GM21717 (cell line): ENCODE measurements at regions not wholly inside any gene's neighbourhood (a gene's known extent, or its start where the extent isn't known, plus 50 kb on each side); places are given as distances from the start of the nearest gene placed in this dataset.
"Not testable (repeated sequence)": the region's sequence is repeated elsewhere in the genome, so short reads cannot be mapped to it uniquely, and the experiment has no call there.

Source experiments
- ATAC-seq: cut with Tn5 transposase; IDR thresholded peaks from one replicate; pipeline ENCODE4 v1.9.1; 2021; ENCODE audit warnings: mild to moderate bottlenecking, moderate library complexity; ENCODE audit not compliant: unreplicated experiment

DNA sequence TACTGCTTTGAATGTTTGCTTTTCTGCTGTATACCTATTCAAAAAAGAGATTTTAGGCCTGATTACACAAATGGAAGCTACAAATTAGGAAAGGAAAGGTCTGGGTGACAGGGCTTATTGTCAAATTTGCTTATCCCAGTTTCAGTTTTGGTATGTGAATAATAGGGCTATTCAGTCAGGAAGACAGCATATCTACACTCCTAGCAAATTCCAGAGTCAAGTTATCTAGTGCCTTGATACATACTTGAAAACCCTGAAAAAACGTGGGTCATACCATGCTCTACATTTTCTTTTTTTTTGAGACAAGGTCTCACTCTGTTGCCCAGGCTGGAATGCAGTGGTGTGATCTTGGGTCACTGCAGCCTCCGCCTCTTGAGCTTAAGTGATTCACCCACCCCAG is 59.2 kb upstream of the CCDC180 start:
- not testable (repeated sequence) for ATAC-seq

DNA sequence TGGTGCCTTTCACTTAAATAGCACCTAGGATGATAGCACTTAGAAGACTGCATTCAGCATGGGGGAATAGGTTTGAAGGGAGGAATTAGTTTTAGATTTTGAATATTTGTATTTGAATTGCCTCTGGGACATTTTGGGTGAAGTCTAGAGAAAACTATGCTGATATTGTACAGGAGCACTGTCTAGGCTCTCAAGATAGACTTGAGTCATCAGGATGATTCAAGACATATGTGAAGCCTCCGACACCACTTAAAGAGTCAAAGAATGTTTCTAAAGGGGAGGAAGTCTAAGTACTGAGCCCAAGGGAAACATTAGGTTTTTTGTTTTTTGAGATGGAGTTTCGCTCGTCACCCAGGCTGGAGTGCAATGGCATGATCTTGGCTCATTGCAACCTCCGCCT is 63.9 kb upstream of the CCDC180 start:
- ATAC-seq, result no peak

DNA sequence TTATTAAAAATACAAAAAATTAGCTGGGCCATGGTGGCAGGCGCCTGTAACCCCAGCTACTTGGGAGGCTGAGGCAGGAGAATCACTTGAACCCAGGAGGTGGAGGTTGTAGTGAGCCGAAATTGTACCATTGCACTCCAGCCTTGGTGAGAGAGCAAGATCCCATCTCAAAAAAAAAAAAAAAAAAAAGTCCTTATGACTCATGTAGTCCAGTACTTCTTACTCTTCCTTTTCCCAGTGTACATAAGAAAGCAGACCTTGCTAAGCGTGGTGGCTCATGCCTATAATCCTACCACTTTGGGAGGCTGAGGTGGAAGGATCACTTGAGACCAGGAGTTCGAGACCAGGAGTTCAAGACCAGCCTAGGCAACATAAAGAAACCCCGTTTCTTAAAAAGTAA is 66.0 kb upstream of the CCDC180 start:
- not testable (repeated sequence) for ATAC-seq

DNA sequence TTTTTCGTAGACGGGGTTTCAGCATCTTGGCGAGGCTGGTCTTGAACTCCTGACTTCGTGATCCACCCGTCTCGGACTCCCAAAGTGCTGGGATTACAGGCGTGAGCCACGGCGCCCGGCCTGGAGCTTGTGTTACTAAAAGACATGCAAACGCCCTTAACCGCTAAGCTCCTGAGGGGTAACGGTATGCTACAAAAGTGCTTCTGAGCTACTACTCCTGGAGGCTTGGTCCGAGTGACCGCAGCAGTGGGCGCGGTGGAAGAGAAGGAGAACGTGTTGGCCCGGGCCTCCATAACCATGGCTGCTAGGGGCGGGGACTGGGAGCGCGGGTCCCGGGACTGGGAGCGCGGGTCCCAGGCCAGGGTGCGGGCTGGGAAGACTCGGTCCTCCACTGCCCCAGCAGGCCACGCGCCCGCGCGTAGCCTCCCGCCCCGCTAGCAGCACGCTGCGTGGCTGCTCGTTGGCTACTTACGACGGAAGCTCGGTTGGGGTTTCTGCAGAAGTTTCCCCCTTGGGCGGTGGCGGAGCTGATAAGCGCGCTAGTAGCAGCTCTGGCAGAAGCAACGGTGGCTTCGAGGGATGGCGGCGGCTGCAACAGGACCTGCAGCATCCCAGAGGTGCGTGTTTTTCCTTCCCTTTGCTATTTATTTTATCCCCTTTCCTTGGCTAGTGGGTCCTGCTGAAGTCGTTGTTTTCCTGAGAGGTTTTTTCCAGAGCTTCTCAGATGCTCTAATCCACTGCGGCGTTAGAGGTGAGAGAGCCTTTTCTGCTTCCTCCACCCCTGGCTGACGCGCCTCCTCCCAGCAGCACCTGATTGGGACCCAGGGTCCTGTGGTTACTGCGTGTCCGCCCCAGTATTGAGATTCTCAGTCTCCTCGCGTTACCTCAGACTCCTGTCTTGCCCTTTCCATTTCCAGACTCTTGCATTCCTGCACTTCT is 69.2 kb upstream of the CCDC180 start:
- peak; percentile 59 for ATAC-seq

DNA sequence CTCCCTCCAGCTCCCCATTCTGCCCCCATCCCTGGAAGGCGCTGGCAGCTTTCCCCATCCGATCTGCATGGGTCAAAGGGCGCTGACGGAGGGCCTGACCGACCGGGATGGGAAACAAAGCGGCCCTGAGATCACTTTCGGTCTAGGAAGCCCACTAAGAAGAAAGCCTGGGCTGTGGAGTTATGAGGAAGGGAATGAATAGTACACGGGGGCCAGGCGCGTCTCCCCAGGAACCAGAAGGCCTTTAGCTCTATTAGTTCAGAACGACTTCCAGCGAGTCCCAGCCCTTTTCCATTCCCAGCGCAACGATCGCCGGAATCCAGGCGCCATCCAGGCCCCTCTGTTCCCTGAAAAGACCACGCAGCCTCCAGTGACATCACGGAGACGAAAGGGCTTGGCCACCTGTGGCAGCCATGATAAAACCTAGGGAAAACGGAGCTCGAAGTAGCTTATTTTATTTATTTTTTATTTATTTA is 70.1 kb upstream of the CCDC180 start:
- ATAC-seq, result no peak

DNA sequence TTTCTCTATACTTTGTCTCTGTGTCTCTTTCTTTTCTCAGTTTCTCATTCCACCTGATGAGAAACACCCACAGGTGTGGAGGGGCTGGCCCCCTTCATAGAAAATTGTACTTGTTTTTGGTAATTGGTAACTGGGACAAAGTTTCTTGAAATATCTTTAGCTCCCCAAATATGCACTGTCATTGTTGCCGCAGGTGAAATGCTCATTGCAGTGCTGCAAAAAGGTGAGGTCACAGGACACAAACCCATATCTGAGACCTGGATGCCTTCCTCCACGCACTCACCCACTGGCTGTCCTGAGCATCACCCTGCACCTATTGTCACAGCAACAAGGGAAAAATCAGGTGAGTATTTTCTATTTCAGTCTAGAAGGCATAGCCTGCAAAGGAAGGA is 74.5 kb upstream of the CCDC180 start:
- not testable (repeated sequence) for ATAC-seq

DNA sequence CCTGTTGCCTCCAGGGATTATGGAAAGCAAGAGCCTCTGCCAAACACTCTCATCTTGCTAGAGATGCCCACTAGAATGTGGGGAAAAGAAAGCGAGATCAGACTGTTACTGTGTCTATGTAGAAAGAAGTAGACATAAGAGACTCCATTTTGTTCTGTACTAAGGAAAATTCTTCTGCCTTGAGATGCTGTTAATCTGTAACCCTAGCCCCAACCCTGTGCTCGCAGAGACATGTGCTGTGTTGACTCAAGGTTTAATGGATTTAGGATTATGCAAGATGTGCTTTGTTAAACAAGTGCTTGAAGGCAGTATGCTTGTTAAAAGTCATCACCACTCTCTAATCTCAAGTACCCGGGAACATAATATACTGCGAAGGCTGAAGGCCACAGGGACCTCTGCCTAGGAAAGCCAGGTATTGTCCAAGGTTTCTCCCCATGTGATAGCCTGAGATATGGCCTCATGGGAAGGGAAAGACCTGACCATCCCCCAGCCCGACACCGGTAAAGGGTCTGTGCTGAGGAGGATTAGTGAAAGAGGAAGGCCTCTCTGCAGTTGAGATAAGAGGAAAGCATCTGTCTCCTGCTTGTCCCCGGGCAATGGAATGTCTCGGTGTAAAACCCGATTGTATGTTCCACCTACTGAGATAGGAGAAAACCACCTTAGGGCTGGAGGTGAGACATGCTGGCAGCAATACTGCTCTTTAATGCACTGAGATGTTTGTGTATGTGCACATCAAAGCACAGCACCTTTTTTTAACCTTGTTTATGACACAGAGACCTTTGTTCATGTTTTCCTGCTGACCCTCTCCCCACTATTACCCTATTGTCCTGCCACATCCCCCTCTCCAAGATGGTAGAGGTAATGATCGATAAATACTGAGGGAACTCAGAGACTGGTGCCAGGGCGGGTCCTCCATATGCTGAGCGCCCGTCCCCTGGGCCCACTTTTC is 75.1 kb upstream of the CCDC180 start:
- not testable (repeated sequence) for ATAC-seq

DNA sequence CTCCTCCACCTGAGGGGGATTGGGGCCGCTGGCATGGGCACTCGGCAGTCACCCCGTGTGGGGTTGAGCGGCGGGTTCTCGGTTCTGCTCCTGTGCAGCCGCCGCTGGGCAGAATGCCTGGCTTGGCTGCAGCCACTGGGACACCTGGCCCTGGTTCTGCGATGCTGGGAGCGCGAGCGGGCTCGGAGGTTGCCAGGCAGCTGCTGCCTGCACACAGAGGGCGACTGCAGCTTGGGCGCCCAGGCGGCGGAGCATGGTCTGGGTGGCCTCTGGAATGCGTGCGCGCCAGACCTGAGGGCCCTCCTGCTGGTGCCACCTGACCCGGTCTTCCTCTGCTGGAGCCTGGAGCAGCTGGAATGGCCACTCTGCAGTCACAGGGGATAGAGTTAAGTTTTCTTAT is 85.1 kb upstream of the CCDC180 start:
- ATAC-seq, result not testable (repeated sequence)

DNA sequence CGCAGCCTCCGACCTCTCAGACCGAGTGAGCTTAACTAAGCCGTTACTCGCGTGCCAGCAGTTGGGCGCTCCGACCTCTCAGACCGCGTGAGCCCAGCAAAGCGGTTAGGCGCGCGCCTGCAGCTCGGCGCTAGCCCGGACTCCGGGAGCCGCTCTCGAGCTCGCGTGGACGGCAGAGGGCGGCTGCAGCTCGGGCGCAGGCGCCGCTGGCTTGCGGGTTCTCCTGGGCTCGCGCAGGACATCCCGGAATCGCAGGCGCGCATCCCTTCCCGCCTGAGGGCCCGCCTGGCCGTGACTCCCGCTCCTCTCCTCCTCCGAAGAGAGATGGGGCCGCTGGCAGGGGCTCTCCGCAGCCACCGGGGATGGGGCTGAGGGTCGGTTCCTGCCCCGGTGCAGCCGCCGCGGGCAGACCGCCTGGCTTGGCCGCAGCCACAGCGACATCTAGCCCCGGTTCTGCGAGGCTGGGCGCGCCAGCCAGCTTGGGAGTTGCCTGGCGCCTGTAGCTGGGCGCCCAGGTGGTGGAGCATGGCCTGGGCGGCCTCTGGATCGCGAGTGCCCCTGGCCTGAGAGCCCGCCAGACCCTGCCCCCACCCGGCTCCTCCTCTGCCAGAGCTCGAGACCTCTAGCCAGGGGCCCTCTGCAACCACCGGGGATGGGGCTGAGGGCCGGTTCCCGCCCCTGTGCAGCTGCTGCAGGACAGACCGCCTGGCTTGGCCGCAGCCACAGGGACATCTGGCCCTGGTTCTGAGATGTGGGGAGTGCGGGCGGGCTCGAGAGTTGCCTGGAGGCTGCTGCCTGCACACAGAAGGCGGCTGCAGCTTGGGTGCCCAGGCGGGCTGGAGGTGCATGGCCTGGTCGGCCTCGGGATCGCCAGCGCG is 85.7 kb upstream of the CCDC180 start:
- not testable (repeated sequence) for ATAC-seq

DNA sequence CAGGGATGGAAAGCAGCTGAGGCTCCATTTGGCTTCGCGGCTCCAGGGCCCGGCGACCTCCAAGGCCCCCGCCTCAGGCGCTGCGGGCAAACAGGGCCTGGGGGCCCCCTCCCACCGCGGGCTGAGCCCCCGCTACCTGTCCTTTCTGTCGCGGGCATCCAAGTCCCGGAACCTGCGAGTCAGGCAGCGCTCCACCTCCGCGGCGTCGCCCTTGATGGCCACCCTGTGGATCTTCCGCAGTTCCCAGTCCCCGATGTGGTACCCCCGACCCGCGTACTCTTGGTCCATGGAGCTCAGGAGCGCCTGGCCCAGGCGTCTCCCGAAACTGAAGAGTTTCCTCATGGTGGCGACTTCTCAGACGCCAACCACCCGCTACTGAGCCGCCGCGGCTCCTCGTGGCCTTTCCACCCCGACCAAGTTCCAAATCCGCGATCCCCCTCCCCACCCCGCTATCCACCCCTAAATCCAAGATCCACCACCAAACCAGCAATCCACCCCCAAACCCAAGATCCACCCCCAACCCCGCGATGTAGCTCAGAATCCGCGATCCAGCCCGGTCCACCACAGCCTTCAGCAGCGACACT is 86.5 kb upstream of the CCDC180 start:
- no peak for ATAC-seq

DNA sequence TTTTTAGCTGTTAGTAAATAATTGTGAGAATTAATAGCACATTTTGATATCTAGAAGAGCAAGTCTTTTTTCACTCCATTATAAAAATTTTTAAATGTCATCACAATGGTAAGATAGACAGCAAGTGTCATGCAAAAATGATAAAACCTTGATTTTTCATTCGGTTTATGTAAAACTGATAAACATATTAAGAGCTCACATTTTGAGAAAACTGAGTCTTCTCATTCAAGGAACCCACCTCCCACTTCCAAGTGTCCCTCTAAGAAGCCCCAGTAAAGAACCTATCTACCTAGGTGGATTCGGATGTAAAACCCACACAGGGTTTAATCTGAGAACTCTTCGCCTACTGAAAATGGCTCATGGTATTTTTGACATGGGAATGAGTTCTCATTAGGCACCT is 87.1 kb upstream of the CCDC180 start:
- not testable (repeated sequence) for ATAC-seq

DNA sequence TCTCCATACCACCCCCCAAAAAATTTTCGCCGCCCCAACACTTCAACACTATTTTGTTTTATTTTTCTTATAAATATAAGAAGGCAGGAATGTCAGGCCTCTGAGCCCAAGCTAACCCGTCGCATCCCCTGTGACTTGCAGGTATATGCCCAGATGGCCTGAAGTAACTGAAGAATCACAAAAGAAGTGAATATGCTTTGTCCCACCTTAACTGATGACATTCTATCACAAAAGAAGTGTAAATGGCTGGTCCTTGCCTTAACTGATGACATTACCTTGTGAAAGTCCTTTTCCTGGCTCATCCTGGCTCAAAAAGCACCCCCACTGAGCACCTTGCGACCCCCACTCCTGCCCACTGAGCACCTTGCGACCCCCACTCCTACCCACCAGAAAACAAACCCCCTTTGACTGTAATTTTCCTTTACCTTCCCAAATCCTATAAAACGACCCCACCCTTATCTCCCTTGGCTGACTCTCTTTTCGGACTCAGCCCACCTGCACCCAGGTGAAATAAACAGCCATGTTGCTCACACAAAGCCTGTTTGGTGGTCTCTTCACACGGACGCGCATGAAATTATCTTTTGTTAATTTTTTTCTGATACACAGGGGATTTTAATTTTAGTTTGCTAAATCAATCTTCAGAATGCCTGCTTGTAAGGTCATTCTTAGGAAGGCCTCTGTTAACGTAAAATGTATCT is 87.9 kb upstream of the CCDC180 start:
- ATAC-seq, result not testable (repeated sequence)

DNA sequence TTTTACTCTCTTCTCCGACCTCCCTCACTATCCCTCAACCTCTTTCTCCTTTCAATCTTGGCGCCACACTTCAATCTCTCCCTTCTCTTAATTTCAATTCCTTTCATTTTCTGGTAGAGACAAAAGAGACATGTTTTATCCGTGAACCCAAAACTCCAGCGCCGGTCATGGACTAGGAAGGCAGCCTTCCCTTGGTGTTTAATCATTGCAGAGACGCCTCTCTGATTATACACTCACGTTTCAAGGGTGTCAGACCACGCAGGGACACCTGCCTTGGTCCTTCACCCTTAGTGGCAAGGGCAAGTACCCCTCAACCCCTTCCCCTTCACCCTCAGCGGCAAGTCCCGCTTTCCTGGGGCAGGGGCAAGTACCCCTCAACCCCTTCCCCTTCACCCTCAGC is 92.3 kb upstream of the CCDC180 start:
- not testable (repeated sequence) for ATAC-seq

DNA sequence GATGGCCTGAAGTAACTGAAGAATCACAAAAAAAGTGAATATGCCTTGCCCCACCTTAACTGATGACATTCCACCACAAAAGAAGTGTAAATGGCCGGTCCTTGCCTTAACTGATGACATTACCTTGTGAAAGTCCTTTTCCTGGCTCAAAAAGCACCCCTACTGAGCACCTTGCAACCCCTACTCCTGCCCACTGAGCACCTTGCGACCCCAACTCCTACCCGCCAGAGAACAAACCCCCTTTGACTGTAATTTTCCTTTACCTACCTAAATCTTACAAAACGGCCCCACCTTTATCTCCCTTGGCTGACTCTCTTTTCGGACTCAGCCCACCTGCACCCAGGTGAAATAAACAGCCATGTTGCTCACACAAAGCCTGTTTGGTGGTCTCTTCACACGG is 92.9 kb upstream of the CCDC180 start:
- not testable (repeated sequence) for ATAC-seq

DNA sequence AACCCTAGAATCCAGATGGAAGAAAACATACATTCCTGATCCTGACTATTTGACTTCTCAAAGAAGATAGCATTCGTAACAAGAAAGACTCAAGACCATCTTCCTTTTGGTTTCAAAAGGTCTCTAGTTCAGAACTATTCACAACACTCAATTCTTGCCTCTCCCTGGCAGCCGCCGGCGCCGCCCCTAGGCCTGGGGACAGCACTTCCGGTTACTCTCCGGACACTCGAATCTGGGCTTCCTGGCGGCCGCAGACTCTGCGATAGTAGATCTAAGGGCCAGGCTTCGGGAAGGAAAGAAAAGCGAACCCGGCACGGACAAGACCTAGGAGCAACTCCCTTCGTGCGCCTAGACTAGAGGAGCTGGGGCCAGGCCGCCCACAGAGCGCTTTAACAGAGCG is 107.8 kb upstream of the CCDC180 start:
- not testable (repeated sequence) for ATAC-seq

DNA sequence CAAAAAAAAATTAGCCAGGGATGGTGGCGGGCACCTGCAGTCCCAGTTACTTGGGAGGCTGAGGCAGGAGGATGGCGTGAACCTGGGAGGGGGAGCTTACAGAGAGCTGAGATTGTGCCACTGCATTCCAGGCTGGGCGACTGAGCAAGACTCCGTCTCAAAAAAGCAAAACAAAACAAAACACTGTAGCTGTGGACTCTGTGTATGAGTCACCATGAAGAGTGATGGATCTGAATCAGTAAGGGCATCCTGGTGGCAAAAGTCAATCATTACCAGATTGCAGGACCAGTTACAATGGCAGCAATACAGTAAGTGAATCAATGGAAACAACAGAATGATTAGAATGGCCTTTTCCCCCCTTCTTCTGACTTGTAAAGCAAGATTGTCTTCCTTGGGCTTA is 113.7 kb upstream of the CCDC180 start:
- ATAC-seq, result not testable (repeated sequence)

DNA sequence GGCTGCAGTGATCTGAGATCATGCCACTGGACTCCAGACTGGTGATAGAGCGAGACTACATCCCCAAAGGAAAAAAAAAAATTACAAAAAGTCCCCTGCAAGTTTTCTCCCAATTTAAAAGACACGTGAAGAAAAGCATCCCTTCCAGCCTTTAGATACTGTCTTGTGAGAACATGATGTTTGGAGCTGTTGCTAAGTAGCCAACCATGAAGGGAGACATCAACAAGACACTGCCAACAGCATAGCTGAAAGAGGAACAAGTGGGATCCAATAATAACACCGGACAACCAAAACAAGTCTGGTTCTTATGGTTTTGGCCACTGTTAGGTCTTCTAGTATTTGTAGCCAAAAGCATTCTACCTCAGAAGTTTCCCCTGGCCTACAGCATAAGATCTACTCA is 118.9 kb upstream of the CCDC180 start:
- no peak for ATAC-seq

DNA sequence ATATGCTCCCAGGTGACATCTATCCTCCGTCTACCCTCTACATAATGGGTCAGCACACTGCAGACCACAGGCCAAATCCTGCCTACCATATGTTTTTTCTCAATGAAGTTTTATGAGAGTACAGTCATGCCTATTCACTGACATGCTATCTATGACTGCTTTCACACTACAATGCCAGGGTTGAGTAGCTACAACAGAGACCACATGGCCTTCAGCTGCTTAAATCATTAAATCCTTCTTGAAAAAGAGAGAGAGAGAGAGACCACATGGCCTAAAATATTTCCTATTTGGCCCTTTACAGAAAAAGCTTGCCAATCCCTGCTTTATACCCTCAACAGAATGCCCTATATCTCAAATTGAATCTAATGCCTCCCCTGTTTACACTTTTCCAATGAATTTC is 119.8 kb upstream of the CCDC180 start:
- not testable (repeated sequence) for ATAC-seq

DNA sequence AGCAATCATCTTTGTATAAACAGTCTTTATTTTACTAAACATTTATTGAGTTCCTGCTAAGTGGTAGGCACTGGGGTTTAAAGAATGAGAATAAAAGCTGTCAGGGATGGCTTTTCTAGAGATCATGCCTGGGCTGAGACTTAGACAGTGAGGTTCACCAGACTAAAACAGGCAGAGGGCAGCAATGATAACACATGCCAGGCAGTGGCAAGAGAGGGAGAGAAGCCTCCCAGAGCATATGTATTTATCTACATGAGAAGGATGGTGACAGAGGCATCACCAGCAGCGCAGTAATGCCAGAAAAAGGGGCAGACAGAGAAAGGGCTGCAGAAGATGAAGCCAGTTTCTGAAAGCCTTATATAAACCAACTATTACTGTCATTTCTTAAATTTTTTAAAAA is 121.0 kb upstream of the CCDC180 start:
- ATAC-seq, result no peak
